ENCODE measurements at regions not wholly inside any gene's neighbourhood (a gene's known extent, or its start where the extent isn't known, plus 50 kb on each side); places are given as distances from the start of the nearest gene placed in this dataset.

- TF ChIP-seq PATZ1 (CRISPR knock-in tag; IDR thresholded peaks at IDR 0.05; ENCODE audit: borderline replicate concordance) (no peak), ARNTL (CRISPR knock-in tag; IDR thresholded peaks at IDR 0.05; ENCODE audit: borderline replicate concordance, low read depth) (no peak), ZFP3 (CRISPR knock-in tag; IDR thresholded peaks at IDR 0.05) (no peak), ESRRG (CRISPR knock-in tag; IDR thresholded peaks at IDR 0.05) (no peak), POU6F1 (CRISPR knock-in tag; IDR thresholded peaks at IDR 0.05; ENCODE audit: borderline replicate concordance, low read depth) (no peak), TOX (CRISPR knock-in tag; IDR thresholded peaks at IDR 0.05; ENCODE audit: borderline replicate concordance) (no peak), OSR1 (CRISPR knock-in tag; IDR thresholded peaks at IDR 0.05) (no peak)
Measured at GRCh38 chr5:7991125-7991821, 122.3 kb downstream of the MTRR start.

All from SK-N-SH treated with all-trans-retinoic acid at 6 μM for 48 hours (cell line).